ENCODE measurements at regions not wholly inside any gene's neighbourhood (a gene's known extent, or its start where the extent isn't known, plus 50 kb on each side); places are given as distances from the start of the nearest gene placed in this dataset.

- no peak for DNase-seq
These were observed 275.1 kb upstream of the ANKRD55 start for GRCh38 chr5:56508249-56508648.

GRCh38 chr5:56507351-56507930 is 274.3 kb upstream of the ANKRD55 start:
- no peak for DNase-seq

DNA sequence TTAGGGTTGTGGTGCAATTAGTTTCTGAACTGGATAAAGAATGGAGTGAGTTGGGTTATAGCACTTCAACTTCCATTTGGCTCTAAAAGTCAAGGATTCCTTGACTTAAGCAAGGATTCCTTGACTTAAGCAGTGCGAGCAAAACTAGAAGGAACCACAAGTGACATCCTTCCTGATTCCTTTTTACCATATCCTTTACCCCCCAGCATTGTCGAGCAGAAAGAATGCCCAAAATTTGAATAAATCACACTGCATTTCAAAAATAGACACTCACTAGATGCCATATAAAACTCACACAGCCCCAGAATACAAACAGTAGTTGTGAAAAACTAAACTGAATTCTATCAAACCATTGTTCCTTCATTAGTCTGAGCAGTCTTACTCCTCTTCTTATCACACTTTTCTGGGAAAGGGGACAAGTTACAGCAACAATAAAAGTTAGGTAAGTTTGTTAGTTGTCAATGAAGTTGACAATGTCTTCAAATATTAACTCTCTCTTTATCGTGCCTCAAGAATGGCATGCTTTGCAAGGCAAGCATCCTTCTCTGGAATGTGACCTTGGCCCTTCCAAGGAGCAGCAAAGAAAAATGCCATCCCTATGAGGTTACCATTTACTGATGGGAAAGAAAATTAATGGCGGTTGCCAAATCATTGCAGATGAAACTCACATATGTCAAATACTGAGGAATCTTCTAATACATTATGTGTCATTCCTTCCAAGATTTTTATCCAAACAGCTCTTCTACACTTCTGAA is 273.3 kb upstream of the ANKRD55 start:
- DNase-seq: no peak

DNA sequence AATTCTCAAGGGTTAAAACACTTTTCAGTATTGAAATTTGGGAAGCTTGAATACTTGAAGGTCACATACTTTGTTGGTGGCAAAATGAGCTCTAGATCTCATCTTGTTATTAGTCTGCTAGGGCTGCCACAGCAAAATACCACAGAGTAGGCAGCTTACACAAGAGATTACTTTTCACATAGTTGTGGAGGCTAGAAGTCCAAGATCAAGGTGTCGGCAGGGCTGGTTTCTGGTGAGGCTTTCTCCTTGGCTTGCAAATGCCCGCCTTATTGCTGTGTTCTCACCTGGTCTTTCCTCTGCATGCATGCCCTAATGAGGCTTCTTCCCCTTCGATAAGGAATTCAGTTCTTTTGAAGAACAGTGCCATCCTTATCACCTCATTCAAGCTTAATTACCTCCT is 270.8 kb upstream of the ANKRD55 start:
- no peak for DNase-seq

DNA sequence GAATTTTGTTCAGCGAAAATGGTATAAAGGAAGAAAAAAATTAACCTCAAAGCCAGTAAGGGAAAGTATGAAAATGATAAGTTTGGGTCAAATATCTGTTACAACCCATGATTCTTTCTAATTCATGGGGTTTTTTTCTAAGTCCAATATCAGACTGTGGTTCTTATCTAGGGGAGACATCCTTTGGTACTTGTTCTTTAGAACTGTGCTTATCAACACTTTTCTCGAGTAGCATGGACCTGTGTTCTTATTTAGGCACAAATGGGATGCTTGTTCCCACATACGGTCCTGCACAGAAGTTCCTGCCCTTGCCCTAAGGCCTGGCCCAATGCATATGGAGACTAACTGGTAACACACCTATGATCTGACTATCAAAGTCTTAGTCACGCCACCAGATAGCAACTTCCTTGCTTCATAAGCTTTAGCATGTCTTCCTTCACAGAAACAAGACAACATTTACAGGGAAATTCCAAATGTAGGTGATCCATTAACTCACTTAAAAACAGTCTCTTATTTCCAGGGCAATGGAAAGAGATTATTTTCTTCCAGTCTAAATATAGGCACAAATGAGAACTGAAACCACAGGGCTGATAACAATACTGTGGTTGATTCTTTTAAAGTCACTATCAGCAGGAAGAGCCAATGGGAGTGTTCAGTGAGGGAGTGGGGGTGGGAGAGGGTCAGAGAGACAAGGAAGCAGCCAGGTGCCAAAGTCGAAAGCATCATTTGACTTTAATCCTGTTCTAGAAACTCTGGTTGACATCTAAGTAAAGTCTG is 268.8 kb upstream of the ANKRD55 start:
- DNase-seq: no peak

- DNase-seq: no peak
These were observed 266.8 kb upstream of the ANKRD55 start for GRCh38 chr5:56499901-56500300.

DNA sequence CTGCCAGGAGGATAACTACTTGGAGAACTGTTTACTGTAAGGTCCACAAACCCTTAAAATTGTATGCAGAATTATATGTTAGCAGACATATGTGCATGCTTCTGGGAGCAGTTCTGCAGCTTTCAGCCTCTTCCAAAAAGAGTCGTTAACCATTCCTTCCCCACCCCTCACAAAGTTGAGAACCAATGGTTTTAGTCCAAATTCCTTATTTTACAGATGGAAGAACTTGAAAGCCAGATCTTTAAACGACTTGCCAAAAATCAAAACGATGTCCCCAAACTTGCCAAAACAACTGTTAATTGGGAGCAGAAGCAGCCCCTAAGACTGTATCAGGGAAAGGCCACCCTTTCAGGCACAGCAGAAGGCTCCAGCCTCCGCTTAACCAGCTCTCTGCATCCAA is 266.4 kb upstream of the ANKRD55 start:
- no peak for DNase-seq

GRCh38 chr5:56498759-56499395 is 265.7 kb upstream of the ANKRD55 start:
- DNase-seq: no peak

- no peak for DNase-seq
These were observed 263.5 kb upstream of the ANKRD55 start for GRCh38 chr5:56496581-56497063.

DNA sequence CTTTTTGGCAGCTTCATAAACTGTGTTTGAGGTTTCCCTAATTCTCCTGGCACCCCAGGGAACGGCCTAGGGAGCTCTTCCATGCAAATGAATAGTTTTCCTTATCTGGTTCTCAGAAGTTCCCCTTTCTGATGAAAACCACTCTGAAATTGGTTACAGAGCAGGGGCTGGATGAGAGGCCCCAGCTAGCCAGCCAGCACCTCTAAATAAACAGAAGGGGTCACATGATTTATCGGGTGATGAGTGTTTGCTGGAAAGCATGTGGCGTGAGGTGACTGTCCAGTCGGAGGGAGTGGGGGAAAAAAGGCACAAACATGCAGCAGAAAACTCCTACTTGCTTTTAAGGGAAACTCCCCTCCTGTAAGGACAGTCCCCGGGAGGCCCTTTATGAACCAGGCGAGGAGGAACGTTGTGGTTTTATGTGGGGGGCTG is 261.2 kb upstream of the ANKRD55 start:
- DNase-seq: no peak

- no peak for DNase-seq
These were observed 260.6 kb upstream of the ANKRD55 start for GRCh38 chr5:56493766-56494165.

DNA sequence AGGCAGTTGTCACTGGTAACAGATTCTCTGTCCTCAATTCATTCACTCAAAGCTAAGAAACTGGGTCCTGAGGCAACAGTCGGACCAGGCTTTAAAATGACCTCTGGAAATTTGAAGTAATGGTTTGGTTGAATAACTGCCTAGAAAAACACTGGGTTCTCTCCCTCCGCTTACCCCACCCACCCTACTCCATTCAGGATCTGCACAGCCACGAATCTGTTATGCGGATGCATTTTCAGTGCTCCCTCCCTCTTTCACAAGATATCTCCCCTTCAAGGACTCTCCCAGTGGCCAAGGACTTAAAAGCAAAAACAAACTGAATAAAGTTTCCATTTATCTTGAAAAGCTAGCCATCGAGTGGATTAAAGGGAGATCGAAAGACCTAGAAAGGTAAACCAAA is 260.2 kb upstream of the ANKRD55 start:
- DNase-seq: no peak

DNA sequence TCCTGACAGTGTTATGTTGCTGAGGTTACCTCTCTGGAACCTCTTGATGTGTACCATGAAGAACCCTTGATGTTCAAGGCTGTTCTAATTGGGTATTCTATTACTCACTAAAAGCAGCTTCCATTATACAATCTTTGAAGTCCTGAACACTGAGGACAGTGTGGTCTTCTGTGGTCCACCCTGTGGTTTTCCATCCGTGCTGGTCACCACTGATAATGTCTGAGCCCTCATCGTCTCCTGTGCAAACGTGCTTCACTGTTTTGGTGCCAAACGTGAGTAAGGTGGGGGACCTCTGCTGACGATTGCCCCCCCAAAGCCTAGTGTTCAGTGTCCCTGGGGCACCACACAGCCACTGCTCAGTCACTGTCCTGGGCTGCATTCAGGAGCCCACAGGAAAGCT is 259.7 kb upstream of the ANKRD55 start:
- DNase-seq: no peak

GRCh38 chr5:56490971-56491468 is 257.9 kb upstream of the ANKRD55 start:
- peak; percentile 60 to 64 for DNase-seq

DNA sequence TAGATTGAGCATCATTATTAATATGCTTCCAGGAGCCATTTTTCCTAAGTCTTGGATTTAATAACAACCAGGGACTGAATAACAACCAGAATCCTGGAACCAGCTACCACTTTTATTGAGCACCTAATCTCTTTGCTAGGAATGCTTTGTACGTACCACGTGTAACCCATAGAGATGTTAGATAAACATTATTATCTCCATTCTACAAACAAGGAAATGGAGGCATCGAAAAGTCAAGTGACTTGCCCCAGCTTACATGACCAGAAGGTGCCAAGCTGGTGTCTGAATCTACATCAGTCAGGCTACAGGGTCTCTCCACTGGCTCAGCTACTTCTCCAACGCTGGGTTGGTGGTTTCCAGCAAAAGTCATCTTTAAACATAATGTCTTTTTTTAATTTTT is 256.1 kb upstream of the ANKRD55 start:
- no peak for DNase-seq

GRCh38 chr5:56487528-56488115 is 254.5 kb upstream of the ANKRD55 start:
- no peak for DNase-seq

- DNase-seq: no peak
These were observed 249.2 kb upstream of the ANKRD55 start for GRCh38 chr5:56482363-56482762.

GRCh38 chr5:56481428-56482357 is 248.6 kb upstream of the ANKRD55 start:
- peak; percentile 52 to 53 for DNase-seq

GRCh38 chr5:56480705-56481427 is 247.7 kb upstream of the ANKRD55 start:
- peak; percentile 47 to 49 for DNase-seq

DNA sequence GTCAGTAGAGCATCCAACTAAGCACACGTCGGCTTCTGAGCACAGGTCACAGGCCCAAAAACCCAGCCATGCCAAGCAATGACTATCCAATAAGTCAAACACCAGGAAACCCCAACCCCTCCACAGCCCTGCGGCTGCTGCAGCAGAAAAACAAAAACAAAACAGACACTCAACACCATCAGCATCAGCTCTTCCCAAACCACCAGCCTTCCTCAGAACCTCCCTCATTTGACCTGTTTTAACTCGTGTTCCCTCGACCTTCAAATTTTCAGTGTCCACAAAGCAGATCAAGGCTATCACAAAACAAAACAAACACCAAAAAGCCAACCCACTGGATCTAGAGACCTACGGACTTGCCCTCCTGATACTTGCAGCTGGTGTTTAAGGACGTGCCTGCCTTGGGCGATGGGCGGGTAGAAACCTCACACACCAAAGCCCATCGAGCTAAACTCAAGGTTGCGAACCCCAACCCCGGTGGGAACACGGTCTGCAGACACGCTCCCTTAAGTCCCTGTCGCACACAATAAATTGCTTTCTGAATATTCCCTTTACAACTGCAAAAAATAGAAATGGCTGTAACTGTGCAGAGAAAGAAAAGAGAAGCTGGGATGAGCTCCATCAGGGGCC is 247.1 kb upstream of the ANKRD55 start:
- DNase-seq: peak; percentile 44 to 45
